ENCODE measurements at regions not wholly inside any gene's neighbourhood (a gene's known extent, or its start where the extent isn't known, plus 50 kb on each side); places are given as distances from the start of the nearest gene placed in this dataset.
"Not testable (repeated sequence)": the region's sequence is repeated elsewhere in the genome, so short reads cannot be mapped to it uniquely, and the experiment has no call there.

DNA sequence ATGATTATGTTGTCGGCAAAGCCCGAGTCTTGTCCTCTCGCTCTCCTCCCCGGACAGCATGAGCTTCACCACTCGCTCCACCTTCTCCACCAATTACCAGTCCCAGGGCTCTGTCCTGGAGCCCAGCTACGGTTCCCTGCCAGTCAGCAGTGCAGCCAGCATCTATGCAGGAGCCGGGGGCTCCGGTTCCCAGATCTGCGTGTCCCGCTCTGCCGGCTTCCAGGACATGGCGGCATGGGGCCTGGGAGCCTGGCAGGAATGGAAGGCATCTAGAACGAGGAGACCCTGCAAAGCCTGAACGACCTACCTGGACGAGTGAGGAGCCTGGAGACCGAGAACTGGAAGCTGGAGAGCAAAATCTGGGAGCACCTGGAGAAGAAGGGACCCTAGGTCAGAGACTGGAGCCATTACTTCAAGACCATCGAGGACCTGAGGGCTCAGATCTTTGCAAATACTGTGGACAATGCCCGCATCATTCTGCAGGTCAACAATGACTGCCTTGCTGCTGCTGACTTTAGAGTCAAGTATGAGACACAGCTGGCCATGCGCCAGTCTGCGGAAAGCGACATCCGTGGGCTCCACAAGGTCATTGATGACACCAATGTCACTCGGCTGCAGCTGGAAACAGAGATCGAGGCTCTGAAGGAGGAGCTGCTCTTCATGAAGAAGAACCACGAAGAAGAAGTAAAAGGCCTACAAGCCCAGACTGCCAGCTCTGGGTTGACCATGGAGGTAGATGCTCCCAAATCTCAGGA, 101.3 kb upstream of the MAN2A1 start:
- in situ Hi-C loops (cut with HindIII; ENCODE audit: low pct_ligation_motif_present, low pct_unique_long_range_greater_than_20kb, low sequenced_read_pairs) = no loop called here

DNA sequence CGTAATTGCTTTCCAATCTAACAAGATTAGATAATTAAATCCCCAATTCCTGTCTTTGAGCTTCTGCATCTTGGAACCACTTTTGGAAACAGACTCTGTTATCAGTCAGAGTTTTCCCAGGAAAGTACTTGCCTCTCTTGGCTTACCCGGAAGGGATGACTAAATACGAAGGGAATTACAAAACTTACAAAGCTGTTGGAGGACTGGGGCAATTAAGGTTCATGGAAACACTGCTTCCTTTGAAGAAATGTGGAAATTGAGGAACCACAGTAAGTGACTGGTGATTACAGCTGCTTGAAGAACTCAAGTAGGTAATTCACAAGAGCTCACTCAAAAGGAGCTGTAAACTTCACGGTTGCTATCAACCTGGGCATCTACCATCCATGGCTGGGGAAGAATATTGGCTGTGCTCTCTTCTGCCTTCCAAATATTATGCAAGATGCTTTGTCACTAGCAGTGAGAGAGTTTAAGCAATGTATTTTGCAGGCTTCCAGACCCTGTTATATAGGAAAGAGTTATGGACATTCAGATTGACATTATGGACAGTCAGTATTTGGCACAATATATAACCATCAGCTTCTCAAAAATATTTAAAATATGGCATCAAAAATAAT, 104.6 kb upstream of the MAN2A1 start:
- no peak for DNase-seq
- in situ Hi-C loops (cut with HindIII; ENCODE audit: low pct_ligation_motif_present, low pct_unique_long_range_greater_than_20kb, low sequenced_read_pairs) = no loop called here

More for the DNA sequence above, 101.3 kb upstream of the MAN2A1 start:
- no peak for DNase-seq

DNA sequence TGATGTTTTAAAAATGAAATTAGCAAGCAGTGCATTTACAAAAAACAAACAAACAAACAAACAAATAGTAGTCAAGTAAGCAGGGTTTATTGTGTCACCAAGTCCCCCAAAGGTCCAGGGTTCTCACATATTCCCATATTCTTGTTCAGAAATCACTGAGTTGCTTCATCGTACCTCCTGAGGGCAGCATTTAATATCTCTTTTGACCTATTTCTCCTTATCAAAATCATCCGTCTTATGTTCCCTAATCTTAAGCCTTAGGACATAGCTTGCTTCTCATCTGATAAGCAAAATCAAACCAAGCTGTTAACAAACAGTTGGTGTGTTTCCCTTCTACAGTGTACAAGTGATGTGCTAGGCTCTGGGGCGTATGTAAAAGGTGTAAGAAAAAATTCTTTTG, 109.5 kb upstream of the MAN2A1 start:
- no peak for DNase-seq
- in situ Hi-C loops (cut with HindIII; ENCODE audit: low pct_ligation_motif_present, low pct_unique_long_range_greater_than_20kb, low sequenced_read_pairs) = no loop called here

DNA sequence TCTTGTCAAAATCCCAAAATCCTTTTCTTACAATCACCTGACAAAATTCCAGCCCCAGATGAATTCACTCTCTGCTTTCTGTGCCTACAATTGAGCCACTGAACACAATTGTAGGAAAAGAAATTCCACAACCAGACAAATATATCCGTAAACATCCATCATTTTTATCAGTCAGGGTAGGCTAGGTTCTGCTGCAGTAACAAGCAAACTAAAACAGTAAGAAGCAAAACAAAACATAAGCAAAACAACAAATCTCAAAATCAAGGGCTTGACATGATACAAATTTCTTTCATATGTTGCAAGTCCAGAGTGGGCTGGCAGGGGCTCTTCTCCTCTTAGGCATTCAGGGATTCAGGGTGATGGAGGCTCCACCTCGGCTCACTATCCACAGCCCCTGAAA, 114.2 kb upstream of the MAN2A1 start:
- in situ Hi-C loops (cut with HindIII; ENCODE audit: low pct_ligation_motif_present, low pct_unique_long_range_greater_than_20kb, low sequenced_read_pairs) = no loop called here
- no peak for DNase-seq

DNA sequence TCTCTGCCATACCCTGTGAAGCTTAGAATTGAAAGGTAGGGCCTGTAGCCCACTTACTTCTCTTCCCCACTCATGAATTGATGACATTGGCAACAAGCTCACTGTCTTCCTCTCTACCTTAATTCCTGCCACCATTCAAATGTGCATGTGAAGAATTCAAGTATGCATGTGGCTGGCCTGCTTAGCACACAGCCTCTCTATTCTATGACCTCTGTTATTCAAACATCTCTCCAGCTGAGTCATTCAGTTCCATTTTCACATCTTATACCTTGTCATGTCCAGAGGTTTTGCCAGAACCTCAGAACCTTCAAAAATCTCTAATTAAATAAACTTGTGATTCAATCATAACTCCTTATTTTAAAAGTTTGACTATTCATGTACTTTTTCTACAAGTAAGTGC, 114.7 kb upstream of the MAN2A1 start:
- DNase-seq = no peak
- in situ Hi-C loops (cut with HindIII; ENCODE audit: low pct_ligation_motif_present, low pct_unique_long_range_greater_than_20kb, low sequenced_read_pairs) = no loop called here

DNA sequence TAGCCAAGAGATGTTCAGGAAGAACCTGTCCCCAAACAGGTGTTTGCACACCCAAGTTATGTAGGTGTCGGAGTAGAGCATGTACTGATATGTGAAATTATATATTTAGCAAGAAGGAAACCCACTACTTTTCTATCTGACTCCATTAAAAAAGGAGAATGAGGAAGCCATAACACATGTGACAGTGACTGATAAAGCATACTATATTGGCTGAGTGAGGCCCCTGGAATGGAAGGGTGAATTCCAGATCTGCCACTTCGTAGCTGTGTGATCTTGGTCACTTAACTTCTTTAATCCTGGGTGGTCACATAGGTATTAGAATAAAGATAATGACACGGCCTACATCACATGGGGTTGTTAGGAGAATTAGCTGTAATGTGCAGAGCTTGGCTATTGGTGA, 116.0 kb upstream of the MAN2A1 start:
- in situ Hi-C loops (cut with HindIII; ENCODE audit: low pct_ligation_motif_present, low pct_unique_long_range_greater_than_20kb, low sequenced_read_pairs) = no loop called here
- DNase-seq = no peak

DNA sequence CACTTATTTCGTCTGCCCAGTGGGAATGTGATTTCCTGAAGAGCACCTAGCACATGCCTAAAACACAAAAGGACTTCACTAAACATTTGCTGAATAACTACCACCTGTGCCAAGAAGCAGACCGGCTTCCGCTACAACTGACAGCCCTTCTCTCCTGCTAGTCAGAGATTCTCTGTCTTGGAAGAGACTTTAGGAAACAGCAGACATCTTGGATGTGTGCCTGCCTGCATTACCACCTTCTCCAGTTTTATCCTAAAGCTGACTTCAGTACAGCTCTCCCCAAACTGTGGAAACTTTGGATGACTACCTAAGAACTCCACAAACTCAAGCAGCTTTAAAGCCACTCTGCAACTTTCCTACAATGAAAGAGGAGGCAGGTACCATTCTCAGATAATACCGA, 116.5 kb upstream of the MAN2A1 start:
- no peak for DNase-seq
- in situ Hi-C loops (cut with HindIII; ENCODE audit: low pct_ligation_motif_present, low pct_unique_long_range_greater_than_20kb, low sequenced_read_pairs) = no loop called here

DNA sequence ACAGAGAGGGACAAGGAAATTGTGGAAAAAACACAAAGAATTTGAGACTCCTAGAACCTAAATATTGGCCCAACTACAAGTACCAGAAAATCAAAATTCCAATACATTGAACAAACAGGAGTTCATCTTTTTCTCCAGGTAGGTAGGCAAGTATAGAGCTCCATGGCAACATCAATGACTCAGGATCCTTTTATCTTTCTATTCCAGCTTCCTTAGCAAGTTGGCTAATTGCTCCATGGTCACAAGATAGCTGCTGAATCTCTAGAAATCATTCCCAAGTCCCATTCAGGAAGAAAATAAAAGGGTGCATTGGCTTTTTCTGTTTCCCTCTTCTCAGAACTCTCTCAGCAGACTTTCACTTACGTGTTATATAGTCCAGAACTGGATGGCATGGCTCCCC, 117.9 kb upstream of the MAN2A1 start:
- in situ Hi-C loops (cut with HindIII; ENCODE audit: low pct_ligation_motif_present, low pct_unique_long_range_greater_than_20kb, low sequenced_read_pairs) = no loop called here
- no peak for DNase-seq

DNA sequence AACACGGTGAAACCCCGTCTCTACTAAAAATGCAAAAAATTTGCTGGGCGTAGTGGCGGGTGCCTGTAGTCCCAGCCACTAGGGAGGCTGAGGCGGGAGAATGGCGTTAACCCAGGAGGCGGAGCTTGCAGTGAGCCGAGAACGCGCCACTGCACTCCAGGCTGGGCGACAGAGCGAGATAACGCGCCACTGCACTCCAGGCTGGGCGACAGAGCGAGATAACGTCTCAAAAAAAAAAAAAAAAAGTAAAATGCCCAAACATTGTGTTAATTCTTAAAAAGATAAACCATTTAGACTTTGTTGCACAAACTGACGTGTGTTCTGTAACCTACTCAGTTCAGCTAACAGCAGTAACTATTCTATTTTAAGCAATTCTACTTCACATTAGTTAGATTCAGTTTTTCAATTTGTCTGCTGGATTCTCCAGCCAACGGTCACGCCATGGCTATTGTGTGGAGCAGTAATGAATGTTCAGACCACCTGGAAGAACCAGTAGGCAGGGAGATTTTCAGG, 119.3 kb upstream of the MAN2A1 start:
- no peak for DNase-seq
- in situ Hi-C loops (cut with HindIII; ENCODE audit: low pct_ligation_motif_present, low pct_unique_long_range_greater_than_20kb, low sequenced_read_pairs) = no loop called here

DNA sequence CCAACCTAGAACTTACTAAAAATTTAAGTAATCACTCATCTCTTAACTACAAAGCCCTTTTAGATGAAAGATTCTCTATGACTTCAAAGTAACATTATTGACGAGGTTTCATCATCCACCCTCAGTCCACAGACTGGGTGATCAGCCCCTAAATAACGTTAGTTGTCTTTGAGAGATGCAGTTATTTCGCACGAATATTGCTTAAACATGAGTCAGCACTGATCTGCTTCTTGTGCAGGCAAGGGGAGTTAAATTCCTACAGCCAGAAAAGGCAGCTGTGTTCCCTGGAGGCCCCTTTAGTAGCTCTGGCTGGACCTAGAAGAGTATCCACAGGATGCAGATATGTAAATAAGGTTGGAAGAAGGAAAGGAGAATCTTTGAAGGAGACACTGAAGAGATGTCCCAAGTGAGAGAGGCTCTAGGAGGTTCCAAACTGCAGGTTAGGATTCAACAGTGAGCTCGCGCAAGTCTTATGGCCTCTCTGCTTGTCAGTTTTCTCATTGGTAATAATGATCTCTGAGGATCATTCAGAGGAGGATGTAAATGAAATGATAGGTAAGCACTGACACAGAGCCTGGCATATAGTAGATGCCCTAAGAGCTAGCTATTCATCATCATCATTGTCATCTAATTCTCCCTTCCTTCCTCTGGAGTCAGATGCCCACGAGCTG, 122.2 kb upstream of the MAN2A1 start:
- no peak for DNase-seq
- in situ Hi-C loops (cut with HindIII; ENCODE audit: low pct_ligation_motif_present, low pct_unique_long_range_greater_than_20kb, low sequenced_read_pairs) = no loop called here

DNA sequence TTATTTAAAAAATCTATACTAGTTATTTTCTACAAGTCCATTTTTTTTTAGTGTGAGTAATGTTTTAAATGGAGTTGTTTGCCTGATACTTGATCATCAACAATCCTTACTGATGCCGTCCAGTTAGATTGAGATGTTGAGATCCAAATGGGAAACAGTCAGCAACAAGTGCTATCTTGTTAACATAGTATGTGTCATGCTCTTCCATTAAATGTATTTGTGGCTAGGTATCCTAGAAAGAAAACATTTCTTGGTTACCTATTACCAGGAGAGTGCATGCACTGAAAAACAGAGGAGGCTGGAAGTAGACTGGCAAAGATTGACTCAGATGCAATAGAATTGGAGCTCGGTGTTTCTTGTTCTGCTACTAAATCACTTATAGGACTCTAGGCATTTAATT, 123.4 kb upstream of the MAN2A1 start:
- no peak for DNase-seq
- in situ Hi-C loops (cut with HindIII; ENCODE audit: low pct_ligation_motif_present, low pct_unique_long_range_greater_than_20kb, low sequenced_read_pairs) = no loop called here

DNA sequence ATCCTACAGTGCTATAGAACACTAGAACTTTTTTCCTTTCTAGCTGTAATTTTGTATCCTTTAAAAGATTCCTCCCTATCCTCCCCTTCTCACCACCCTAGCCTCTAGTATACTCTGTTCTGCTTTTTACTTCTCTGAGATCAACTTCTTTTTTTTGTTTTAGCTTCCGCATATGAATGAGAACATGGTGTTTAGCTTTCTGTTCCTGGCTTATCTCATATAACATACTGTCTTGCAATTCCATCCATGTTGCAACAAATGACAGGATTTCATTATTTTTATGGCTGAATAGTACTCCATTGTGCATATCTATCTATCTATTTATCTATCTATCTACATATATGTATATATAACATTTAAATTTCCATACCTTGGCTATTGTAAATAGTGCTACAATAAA, 126.0 kb upstream of the MAN2A1 start:
- no peak for DNase-seq
- in situ Hi-C loops (cut with HindIII; ENCODE audit: low pct_ligation_motif_present, low pct_unique_long_range_greater_than_20kb, low sequenced_read_pairs) = no loop called here

DNA sequence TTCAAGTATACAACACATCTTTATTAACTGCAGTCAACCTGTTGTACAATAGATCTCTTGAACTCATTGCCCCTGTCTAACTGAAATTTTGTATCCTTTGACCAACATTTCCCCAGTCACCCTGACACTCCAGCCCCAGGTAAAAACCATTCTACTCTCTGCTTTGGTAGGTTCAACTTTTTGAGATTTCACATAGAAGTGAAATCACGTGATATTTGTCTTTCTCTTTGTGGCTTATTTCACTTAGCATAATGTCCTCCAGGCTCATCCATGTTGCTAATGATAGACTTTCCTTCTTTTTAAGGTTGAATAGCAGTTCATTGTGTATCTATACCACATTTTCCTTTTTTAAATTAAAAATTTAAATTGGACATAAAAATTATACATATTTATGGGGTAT, 126.5 kb upstream of the MAN2A1 start:
- in situ Hi-C loops (cut with HindIII; ENCODE audit: low pct_ligation_motif_present, low pct_unique_long_range_greater_than_20kb, low sequenced_read_pairs) = no loop called here
- DNase-seq = no peak

DNA sequence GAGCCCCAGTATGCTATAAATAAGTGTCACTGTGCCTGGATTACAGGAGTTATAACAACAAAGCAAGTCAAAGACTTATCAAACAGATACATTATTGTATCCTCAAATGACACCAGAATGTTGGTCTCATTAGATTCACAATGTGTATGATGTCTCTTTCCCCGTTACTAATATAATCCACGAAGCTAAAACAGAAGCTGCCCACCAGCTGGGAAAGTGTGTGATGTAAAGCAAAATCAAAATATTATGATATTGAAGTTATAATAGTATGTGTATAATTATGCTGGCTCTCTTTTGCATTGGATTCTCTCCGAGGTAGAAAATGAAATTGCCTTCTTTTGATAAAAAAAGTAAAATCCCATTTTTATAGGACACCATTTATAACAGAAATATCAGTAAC, 127.3 kb upstream of the MAN2A1 start:
- in situ Hi-C loops (cut with HindIII; ENCODE audit: low pct_ligation_motif_present, low pct_unique_long_range_greater_than_20kb, low sequenced_read_pairs) = no loop called here
- no peak for DNase-seq

DNA sequence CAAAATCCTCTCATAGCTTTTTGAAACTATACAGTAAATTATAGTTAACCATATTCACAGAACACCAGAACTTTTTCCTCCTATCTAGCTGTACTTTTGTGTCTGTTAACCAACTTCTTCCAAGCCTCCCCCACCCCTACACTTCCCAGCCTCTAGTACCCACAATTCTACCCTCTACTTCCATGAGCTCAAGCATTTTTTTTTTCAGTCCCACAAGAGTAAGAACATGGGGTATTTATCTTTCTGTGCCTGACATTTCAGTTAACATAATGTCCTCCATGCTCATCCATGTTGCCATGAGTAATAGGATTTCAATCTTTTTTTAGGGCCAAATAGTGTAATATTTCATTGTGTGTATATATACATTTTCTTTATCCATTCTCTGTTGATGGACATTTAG, 128.3 kb upstream of the MAN2A1 start:
- in situ Hi-C loops (cut with HindIII; ENCODE audit: low pct_ligation_motif_present, low pct_unique_long_range_greater_than_20kb, low sequenced_read_pairs) = no loop called here
- DNase-seq = no peak

DNA sequence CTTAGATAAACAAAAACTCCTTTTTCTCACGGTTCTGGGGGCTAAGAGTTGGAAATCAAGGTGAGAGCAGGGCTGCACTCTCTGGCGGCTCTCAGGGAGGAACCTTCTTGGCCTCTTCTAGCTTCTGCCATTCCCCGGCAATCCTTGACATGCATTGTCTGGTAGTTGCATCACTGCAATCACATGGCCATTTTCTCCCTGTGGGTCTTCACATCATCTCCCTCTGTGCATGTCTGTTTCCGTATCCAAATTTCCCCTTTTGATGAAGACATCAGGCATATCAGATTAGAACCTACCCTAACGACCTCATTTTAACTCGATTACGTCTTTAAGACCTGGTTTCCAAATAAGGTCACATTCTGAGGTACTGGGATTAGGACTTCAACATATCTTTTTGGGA, 129.2 kb upstream of the MAN2A1 start:
- no peak for DNase-seq
- in situ Hi-C loops (cut with HindIII; ENCODE audit: low pct_ligation_motif_present, low pct_unique_long_range_greater_than_20kb, low sequenced_read_pairs) = no loop called here

DNA sequence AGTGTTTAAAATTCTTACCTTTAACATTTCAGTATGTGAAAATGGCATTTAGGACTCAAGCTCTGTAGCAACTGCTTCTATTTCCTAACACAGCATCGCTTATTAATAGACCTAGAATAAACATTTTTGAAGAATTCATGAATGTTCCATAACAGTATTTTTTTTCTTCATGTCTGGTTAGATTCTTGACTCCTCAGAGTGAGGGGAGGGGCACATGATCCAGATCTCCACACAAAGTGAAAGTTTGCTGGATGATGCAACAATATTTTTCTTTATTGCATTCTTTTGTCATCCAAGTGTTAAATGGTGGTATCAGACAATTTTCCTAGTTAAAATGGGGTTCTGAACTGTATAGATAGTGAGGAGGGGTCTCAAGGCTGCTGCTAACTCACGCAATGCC, 130.8 kb upstream of the MAN2A1 start:
- in situ Hi-C loops (cut with HindIII; ENCODE audit: low pct_ligation_motif_present, low pct_unique_long_range_greater_than_20kb, low sequenced_read_pairs) = no loop called here
- no peak for DNase-seq

DNA sequence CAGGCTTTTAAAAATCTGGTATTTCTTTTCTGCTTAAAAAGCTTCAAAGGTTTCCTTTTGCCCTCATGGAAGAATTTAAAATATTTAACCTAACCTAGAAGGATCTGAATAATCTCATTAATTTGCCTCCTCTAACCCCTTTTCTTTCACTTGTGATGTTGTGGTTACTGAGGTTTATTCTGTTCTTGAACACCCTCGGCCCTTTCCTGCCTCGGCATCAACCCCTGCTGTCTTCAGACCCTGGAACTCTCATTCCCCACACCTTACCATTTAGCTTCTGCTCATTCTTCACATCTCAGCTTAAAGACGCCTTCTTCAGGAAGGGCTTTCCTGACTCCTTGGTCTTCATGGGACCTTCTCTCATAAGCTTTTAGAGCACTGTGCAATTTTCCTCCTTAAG, 131.4 kb upstream of the MAN2A1 start:
- no peak for DNase-seq
- in situ Hi-C loops (cut with HindIII; ENCODE audit: low pct_ligation_motif_present, low pct_unique_long_range_greater_than_20kb, low sequenced_read_pairs) = no loop called here

DNA sequence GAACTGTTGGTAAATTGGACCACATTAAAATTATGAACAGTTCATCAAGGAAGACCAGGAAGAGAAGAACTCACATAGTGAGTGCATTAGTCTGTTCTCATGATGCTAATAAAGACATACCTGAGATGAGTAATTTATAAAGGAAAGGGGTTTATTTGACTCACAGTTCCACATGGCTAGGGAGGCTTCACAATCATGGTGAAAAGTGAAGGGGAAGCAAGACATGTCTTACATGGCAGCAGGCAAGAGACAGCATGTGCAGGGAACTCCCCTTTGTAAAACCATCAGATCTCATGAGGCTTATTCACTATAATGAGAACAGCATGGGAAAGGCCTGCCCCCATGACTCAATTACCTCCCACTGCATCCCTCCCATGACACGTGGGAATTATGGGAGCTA, 135.9 kb upstream of the MAN2A1 start:
- no peak for DNase-seq
- in situ Hi-C loops (cut with HindIII; ENCODE audit: low pct_ligation_motif_present, low pct_unique_long_range_greater_than_20kb, low sequenced_read_pairs) = no loop called here

DNA sequence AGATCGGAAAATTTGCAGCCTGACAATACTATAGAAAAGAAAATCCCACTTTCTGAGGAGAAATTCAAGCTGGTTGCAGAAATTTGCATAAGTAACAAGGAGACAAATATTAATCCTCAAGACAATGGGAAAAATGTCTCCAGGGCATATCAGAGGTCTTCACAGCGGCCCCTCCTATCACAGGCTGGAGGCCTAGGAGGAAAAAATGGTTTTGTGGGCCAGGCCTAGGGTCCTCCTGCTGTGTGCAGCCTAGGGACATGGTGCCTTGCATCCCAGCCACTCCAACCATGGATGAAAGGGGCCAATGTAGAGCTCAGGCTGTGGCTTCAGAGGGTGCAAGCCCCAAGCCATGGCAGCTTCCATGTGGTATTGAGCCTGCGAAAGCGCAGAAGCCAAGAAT, 138.5 kb upstream of the MAN2A1 start:
- in situ Hi-C loops (cut with HindIII; ENCODE audit: low pct_ligation_motif_present, low pct_unique_long_range_greater_than_20kb, low sequenced_read_pairs) = not testable (repeated sequence)

More for the DNA sequence above, 138.5 kb upstream of the MAN2A1 start:
- not testable (repeated sequence) for DNase-seq

All from ACHN (cell line).